Lower leg skin (tissue), 3 donors: ENCODE measurements at regions not wholly inside any gene's neighbourhood (a gene's known extent, or its start where the extent isn't known, plus 50 kb on each side); places are given as distances from the start of the nearest gene placed in this dataset.

ENCODE experiments used
- CTCF ChIP-seq, 3 donors: fragments of 450-650 bp; IDR thresholded peaks; one replicate each; pipeline ENCODE4 v1.5.1; 2016; ENCODE audit warnings: antibody characterized with exemption in 3 of 3, mild to moderate bottlenecking in 3 of 3, moderate library complexity in 2 of 3
- POLR2A ChIP-seq, 2 donors: fragments of 450-650 bp; IDR thresholded peaks; one replicate each; pipeline ENCODE4 v1.6.1; 2016 to 2017; ENCODE audit warnings: antibody characterized with exemption in 2 of 2, mild to moderate bottlenecking in 1 of 2, moderate library complexity in 1 of 2

GRCh38 chrX:98939456-98939855, 1470.6 kb downstream of the PCDH19 start:
- no peak for TF ChIP-seq CTCF (IDR thresholded peaks at IDR 0.05)
- no peak for TF ChIP-seq POLR2A (IDR thresholded peaks at IDR 0.05)
